GM19372 (cell line): ENCODE measurements at regions not wholly inside any gene's neighbourhood (a gene's known extent, or its start where the extent isn't known, plus 50 kb on each side); places are given as distances from the start of the nearest gene placed in this dataset.
"Not testable (repeated sequence)": the region's sequence is repeated elsewhere in the genome, so short reads cannot be mapped to it uniquely, and the experiment has no call there.

ENCODE experiments used
- ATAC-seq: cut with Tn5 transposase; IDR thresholded peaks from one replicate; pipeline ENCODE4 v1.9.1; 2021; ENCODE audit warnings: mild to moderate bottlenecking, low read depth, moderate library complexity; ENCODE audit not compliant: unreplicated experiment

DNA sequence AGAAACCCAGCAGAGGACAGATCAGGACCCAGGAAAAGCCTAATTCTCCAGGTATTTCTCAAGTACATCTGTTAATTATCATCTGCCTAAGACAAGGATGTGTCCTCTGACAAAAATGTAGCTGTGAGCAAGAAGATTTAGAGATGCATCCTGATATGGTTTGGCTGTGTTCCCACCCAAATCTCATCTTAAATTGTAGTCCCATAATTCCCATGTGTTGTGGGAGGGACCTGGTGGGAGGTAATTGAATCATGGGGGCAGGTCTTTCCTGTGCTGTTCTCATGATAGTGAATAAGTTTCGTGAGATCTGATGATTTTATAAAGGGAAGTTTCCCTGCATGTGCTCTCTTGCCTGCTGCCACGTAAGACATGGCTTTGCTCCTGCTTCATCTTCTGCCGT lies 381.8 kb downstream of the BUD13 start:
- ATAC-seq: no peak

DNA sequence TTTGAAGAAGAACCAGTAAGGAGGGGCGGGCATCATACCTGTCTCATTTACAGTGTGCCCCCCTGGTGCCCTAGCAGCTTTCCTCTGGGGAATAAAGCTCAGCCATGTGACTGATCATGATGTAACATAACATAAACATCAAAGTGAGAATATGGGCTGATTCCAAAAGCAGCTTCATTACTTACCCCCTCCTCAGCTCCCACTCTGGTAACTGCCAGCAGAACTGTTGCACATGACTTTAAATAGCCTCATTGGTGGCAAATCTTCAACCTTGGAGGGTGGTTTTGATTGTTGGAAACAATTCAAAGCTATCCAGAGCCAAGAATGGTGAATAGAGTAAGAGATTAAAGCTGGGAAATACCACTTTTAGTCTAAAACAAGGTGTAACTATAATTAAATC lies 384.6 kb downstream of the BUD13 start:
- ATAC-seq: no peak

DNA sequence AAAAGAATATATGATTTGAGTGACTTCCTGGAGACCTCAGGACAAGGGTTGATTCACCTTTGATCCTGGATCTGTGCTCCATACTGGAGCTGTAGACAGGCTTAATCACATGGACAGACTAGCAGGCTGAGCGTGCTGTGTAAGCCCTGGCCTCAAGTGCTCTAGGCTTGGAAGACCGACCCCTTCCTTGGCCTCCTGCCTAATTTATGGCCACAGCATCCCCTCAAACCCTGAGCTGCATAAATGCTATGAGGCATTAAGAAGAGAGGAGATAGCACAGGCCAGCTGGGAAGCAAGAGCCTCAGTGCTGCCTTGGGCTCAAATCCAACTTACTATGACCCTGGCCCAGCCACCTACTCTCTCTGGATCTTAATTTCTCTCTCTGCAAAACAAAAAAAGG lies 385.1 kb downstream of the BUD13 start:
- ATAC-seq: no peak

DNA sequence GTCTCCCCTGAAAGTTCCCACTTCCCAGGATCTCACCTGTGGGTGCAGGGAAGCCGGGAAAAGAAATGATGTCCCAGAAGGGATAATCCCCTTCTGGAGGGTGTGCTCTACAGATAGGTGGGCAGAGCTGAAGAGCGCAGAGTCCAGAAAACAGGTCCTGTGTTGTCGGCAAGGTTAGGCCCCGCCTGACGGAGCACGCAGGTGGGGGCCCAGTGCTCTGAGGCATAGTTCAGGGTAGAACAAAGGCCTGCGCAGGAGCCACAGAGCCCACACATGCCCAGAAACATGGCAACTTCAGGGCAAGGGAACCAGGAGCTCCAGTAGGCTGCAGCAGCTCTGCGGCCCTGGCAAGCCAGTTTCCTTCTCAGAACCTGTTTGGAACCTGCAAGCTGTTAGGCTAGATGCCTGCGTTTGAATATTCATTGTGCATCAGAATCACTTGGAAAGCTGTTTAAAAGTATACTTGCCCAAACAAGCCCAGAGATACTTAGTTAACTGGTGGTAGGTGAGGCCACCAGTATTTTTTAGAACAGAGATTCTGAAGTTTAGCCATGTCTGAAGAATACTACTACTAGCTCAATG lies 386.6 kb downstream of the BUD13 start:
- ATAC-seq: no peak

DNA sequence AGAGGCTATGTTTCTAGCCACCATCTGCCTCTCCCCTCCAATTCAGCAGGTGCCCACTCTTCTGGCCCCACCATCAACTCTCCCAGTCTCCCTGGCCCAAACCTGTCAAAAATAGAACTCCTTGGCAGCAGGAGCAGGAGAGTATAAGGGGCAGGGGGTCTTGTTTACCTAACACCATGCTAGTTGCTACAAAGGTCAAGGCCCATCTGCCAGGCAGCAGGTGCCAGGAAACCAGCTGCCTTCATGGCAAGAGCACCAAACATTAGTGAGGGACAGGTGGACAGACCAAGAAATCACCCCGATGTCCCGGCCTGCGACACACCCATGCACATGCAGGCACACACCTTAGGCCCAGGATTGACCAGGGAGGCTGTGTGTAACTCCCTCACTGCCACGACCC lies 387.9 kb downstream of the BUD13 start:
- ATAC-seq: no peak

DNA sequence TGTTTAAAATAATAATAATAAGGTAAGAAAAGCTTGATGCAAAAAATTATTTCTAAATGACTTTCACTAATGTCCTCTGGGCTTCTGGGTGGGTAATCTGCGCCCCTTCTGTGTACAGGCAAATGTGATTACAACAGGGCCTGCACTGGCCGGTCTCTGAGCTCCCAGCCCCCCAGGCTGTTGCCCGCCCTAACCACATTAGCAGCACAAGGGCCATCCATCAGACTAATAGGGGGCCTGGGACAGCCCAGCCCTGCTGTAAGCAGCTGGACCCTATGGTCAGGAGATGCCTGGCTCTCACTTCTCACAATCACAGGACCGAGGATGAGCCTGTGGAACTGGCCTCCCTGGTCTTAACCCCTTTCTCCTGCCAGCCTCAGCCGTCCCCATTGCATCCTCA lies 388.4 kb downstream of the BUD13 start:
- no peak for ATAC-seq

DNA sequence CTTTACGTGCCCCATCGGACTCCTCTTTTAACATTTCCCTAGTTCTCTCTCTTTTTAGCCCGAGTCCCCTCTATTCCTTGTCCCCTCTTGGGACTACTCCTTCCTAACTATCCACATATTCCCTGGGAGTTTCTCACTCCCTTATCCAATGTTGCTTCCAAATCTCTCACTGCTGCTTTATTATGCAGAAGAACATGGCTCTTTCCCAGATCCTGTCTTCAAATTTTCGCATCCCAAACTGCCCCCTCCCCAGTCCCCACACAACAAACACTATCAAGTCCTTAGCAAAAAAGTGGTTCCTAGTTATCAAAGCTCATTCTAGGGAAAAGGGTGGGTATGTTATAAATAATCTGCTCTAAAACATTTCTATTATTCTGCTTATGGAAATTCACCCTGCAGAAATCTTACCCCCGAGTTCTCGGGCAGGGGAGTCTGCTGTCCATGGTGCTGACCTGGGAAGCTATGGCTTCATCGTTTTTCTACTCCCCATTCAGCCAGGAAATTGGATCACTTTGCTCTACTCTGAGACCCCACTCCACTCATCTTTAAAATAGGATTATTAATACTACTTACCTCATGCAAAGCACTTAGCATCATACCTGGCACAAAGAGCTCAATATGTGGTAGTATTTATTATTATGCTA lies 393.5 kb downstream of the BUD13 start:
- no peak for ATAC-seq

DNA sequence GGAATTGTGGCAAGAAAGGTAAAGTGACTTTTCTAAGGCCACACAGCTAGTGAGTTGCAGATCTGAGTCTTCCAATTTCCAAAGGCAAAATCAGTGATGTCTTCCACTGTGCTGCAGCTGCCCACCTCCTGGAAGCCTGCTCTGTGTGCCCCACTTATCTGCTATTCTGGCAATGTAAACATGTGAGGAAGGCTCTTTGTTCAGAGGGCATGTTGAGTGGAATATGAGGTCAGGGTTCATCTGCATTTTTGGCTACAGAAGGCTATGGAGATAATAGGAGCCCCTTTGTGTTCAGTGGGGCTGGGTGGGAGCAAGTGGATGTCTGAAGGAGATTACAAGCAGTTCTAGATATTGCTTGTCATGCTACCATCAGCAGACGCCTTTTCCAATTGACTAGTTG lies 396.2 kb downstream of the BUD13 start:
- no peak for ATAC-seq

DNA sequence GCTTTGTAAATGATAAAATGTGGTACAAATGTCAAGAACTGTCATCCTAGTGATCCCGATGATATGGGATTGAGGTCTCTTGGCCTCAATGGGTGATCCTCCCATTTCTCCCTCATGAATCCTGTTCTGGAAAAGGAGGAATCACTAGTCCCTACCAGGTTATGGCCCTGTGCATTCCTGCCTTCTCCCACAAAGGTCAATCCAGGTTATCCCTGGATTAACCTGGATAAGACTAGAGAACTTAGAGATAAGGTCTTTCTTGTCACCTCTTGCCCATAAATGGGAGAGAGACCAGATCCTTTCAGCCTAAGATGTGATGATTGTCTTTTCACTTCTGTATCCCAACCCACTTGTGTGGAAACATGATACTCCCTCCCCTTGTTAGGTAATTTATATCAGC lies 396.7 kb downstream of the BUD13 start:
- ATAC-seq: no peak

DNA sequence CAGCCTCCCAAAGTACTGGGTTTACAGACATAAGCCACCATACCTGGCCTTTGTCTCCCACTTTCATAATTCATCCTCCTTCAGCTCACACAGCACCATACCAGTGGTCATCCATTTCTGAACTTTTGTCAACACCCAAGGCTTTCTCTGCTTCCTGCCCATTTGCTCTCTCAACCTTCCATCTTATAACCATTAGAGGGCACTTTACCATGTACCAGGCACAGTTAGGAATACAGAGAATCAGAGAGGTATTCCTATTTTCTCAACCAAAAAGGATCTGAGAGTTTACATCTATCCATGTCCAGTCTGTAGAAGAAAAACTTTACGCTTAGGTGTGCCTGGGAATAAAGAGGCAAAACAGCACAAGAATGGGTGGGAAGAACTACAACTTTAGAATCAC lies 397.6 kb downstream of the BUD13 start:
- no peak for ATAC-seq

DNA sequence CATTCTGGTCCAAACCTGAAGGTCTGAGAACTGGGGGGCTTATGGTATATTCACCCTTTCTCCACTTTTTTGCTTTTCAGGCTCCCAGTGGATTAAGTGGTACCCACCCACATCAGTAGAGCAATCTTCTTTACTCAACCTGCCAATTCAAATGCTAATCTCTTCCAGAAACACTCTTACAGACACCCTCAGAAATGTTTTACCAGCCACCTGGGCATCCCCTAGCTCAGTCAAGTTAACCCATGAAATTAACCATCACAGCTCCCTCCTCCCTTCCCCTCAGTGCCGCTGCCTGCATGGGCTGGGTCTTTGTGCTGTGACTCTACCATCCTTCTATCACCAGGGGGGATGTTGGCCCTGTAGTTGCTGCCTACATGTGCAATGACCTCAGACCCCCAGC lies 398.7 kb downstream of the BUD13 start:
- ATAC-seq: no peak

DNA sequence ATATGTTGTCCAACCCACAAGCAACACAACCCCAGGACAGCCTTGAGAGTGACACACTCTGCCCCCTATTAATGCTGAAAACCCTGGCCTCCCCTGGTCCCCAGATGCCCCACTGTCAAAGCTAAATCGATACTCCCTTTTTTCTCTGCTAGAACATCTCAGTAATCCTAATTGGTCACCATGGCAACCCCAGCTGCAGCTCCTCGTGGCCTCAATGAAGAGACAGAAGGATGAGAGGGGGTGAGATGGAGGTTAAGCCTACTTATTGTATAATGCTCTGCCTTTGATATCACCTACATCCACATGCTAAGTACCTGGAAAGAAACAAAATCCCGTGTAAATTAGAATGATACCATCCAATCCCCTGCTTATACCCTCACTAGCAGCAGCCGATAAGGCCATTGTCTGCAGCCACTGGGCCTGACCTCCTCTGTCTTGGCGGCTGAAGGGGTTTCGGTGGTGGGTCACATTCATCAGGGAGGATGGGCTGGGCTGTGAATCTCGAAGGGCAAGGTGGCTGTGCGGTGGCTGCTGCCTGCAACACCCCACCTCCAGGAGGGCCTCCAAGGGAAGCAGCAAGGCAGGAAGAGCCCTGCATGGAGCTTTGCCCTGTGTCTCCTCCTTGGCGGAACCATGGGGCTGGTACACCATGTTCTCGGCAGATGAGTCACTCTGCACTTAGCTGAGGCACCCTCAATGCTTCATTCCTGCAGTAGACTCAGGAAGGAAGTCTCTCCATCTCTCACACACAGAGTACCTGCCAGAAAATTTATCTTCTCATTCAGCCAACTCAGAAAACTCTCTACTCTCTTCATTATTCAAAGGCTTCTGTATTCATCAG lies 399.5 kb downstream of the BUD13 start:
- no peak for ATAC-seq

DNA sequence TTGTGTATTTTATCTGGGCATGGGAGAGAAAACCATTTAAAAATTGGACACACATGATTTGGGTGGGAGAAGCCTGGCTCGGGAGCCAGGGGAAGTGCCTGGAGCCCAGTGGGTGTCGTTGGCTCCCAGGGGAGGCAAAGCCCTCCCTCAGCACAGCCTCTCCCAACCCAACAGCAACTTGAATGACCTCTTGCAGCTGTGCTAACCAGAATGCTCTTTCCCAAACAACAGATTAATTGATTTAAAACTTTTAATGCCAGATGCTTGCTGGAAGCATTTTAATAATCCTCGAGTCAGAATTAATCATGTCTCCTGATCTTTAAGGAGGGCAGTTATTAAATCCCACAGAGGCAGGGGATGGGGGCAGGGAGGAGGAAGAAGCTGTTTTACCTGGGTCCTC lies 401.6 kb downstream of the BUD13 start:
- ATAC-seq: no peak

DNA sequence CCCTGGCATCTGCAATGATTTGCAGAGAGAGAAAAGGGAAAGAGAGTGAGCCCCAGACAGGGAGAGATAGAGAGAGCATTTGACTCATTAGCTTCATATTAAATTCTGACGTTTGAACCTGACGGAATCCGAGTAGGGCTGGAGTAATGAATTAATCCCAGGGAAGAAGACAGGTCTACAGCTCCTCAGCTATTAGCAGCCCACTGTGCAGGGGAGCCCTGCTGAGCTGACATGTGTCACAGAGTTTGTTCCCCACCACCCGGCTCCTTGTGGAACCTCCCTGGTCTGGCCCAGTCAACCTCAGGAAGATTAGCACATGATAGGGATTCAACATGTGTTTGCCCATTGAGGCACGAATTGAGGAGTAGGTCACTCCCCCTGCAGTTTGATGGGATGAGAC lies 404.0 kb downstream of the BUD13 start:
- no peak for ATAC-seq

DNA sequence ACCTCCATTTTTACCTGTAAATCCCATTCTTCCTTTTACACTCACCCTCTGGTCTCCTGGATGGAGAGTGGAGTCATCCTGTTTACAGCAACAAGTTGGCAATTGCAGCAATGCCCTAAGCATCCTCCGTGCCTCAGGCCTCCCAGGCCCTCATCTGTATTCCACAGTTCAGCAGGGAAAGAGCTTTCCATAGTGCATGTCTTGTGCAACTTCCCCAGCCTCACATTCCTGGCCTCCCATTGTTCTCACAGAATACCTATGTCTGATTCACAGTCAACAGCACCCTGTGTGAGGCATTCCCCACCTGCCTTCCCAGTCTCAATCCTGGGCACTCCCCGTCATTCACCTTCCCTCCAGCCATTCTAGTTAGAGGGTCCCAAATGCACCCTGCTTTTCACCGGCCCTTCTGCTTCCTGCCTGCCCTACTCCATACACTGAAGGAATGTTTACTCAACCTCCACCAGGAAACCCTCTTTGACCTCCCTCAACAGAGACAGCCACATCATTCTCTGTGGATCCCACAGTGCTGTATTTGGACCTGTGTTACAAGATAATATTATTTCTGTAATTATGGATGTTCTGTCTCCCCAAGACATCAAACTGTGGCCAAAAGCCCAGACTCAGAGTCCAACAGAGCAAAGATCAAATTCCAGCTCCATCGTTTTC lies 405.7 kb downstream of the BUD13 start:
- no peak for ATAC-seq

DNA sequence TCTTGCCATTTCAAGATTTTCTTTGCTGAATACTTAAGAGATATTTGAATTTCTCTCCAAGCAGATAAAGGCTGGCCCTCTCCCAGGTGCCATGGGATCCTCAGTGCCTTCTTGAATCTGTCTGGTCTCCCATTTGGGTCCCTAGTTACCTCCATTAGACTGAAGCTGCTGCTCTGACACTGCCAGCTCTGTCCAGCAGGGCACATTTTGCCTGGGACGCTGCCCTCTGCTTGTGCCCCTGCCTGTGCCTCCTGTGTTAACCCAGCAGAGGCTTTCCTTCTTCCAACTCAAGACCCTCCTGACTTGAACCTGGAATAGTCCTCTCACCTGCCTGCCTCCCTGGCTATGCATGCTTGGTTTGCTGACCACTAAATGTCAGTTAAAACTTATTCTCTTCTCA lies 406.3 kb downstream of the BUD13 start:
- ATAC-seq: no peak

DNA sequence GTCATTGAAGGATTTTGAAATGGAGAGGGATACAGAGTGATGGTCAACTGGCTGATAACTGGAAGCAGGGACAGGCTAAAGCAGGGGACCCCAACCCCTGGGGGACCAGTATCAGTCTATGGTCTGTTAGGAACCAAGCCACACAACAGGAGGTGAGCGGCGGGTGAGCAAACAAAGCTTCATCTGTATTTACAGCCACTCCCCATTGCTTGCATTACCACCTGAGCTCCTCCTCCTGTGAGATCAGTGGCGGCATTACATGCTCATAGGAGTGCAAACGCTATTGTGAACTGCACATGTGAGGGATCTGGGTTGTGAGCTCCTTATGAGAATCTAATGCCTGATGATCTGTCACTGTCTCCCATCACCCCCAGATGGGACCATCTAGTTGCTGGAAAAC lies 407.9 kb downstream of the BUD13 start:
- ATAC-seq: not testable (repeated sequence)

DNA sequence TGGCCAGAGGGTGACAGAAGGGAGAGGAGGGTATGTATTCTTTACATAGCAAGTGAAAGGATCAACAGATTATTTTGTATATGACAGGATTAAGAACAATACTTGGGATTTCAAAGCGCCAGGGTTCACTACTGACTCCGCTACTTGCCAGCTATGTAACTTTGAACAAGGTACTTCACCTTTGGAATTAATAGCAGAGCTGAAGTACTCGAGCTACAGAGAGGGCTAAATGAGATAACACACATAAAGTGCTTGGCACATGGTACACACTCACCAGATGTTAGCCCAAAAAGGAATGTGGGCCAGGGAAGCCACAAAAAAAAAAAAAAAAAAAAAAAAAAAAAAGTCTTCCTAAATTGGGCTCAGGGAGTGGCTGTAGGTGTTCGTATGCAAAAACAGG lies 408.4 kb downstream of the BUD13 start:
- ATAC-seq: no peak

DNA sequence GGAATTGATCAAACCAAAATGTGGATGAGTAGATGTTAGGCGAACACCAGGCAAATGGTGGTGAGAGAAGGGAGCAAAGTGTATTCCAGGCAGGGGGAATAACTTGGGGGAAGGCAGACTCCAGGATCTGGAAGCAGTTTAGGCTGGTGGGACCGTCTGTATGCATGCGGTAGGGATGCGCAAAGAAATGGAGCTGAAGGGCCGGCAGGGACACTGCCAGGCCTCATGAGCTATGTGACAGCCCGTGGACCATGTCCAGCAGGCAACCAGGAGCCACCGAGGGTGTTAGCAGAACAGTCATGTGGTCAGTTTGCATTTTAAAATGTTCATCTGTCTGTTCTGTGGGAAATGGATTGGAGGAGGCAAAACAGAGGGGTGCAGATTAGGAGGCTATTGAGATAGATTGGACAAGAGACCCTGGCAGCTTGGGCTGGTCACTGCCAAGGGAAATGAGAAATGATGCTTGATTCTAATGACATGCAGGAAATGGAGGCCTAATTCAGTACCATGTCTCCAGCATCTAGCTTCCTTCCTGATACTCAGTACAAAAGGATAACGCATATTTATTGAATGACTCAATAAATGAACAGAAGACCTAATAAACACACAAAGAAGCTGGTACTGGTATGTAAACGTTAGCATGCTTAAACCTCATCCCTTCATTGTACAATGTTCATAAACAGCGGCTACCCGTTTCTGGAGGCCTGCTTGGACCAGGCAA lies 412.4 kb downstream of the BUD13 start:
- no peak for ATAC-seq

DNA sequence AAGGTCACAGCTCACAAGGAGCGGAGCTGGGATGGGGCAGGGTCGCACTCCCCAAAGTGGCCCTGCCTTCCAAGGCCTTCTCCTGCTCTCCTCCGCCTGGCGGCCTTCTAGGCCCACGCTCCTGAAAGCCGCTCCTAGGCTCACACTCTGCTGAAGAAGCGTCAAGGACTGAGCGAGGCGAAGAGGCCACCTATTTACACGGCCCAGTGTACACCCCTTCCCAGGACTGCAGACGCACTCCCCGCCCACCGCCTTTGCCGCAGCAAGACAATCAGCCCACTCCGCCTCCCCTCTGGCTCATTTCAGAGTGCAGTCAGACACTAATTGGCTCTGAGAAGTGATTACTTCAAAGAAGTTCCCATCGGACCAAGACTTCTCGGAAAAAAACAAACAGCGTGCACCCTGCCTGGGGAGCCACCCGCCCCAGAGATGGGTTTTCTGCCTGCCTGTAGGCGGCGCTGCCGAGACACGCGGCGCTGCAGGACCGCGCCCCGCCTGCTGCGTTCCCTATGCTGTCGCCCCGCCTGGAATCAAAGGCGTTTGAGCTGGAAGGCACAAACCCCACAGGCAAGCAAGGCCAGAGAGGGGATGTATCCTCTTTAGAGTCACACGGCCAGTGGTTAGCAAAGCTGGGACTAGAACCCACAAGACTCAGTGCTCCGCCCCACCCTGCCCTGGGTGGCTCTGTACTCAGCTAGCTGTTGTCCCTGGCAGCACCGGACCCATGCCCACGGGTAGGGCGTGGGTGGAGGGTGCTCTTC lies 414.8 kb downstream of the BUD13 start:
- ATAC-seq: no peak
